ENCODE measurements at regions not wholly inside any gene's neighbourhood (a gene's known extent, or its start where the extent isn't known, plus 50 kb on each side); places are given as distances from the start of the nearest gene placed in this dataset.

DNA sequence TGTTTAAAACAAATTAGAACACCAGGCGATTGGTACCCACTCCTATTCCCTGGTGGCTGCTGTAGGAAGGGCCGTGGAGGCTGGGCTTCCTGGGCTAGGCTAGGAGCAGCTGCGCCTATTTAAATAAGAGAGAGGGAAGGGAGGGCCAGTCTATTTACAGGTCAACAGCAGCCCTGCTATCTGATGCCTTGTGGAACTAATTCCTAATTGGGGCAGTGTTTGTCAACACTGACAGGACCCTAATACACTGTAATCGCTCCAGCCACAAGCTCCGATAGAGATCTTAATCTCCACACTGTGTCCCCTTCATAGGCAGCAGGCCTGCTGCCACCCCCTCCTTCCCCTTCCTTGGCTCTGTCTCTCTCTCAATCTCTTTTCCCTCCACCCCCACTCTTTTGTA, 116.9 kb upstream of the SOX14 start:
- TF ChIP-seq, protein P1, sequence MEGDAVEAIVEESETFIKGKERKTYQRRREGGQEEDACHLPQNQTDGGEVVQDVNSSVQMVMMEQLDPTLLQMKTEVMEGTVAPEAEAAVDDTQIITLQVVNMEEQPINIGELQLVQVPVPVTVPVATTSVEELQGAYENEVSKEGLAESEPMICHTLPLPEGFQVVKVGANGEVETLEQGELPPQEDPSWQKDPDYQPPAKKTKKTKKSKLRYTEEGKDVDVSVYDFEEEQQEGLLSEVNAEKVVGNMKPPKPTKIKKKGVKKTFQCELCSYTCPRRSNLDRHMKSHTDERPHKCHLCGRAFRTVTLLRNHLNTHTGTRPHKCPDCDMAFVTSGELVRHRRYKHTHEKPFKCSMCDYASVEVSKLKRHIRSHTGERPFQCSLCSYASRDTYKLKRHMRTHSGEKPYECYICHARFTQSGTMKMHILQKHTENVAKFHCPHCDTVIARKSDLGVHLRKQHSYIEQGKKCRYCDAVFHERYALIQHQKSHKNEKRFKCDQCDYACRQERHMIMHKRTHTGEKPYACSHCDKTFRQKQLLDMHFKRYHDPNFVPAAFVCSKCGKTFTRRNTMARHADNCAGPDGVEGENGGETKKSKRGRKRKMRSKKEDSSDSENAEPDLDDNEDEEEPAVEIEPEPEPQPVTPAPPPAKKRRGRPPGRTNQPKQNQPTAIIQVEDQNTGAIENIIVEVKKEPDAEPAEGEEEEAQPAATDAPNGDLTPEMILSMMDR (IDR thresholded peaks at IDR 0.05; ENCODE audit: low read length): no peak
- no peak for TF ChIP-seq EZH2 (IDR thresholded peaks at IDR 0.05; ENCODE audit: borderline replicate concordance, low read length)

All from OCI-LY1 (cell line).